ENCODE measurements at regions not wholly inside any gene's neighbourhood (a gene's known extent, or its start where the extent isn't known, plus 50 kb on each side); places are given as distances from the start of the nearest gene placed in this dataset.
"Not testable (repeated sequence)": the region's sequence is repeated elsewhere in the genome, so short reads cannot be mapped to it uniquely, and the experiment has no call there.

- TF ChIP-seq ZNF274 (IDR thresholded peaks at IDR 0.05; ENCODE audit: low read depth, low read length); SUZ12 (IDR thresholded peaks at IDR 0.05; ENCODE audit: extremely low read depth, insufficient read depth, insufficient read length): not testable (repeated sequence)
Measured at GRCh38 chr5:120147911-120148310, 316.2 kb upstream of the PRR16 start.
